KMS-11 (cell line): ENCODE measurements at regions not wholly inside any gene's neighbourhood (a gene's known extent, or its start where the extent isn't known, plus 50 kb on each side); places are given as distances from the start of the nearest gene placed in this dataset.

ENCODE experiments used
- H2AFZ ChIP-seq: fragments of 200-600 bp; sonication (generic); 2 replicates; pipeline ENCODE4 v1.6.1; 2016; ENCODE audit warnings: antibody characterized with exemption, mixed run types, low read depth
- H3K27ac ChIP-seq: fragments of 200-600 bp; sonication (generic); 2 replicates; pipeline ENCODE4 v1.6.1; 2016; ENCODE audit warnings: mild to moderate bottlenecking, mixed run types
- H3K27me3 ChIP-seq: fragments of 200-600 bp; sonication (generic); 2 replicates; pipeline ENCODE4 v1.6.1; 2017; ENCODE audit warnings: mild to moderate bottlenecking, low read depth, mixed run types, moderate library complexity; ENCODE audit not compliant: insufficient read depth
- H3K36me3 ChIP-seq: fragments of 200-600 bp; sonication (generic); 2 replicates; pipeline ENCODE4 v1.6.1; 2017; ENCODE audit warnings: mild to moderate bottlenecking, mixed run types; ENCODE audit not compliant: insufficient read depth
- H3K4me1 ChIP-seq: fragments of 200-600 bp; sonication (generic); 2 replicates; pipeline ENCODE4 v1.6.1; 2016; ENCODE audit warnings: mild to moderate bottlenecking, low read depth, mixed run types; ENCODE audit not compliant: poor library complexity, severe bottlenecking
- H3K4me2 ChIP-seq: fragments of 200-600 bp; sonication (generic); 2 replicates; pipeline ENCODE4 v1.7.0; 2016; ENCODE audit warnings: mild to moderate bottlenecking, mixed run types
- H3K4me3 ChIP-seq: fragments of 200-600 bp; sonication (generic); IDR thresholded peaks from 2 replicates; pipeline ENCODE4 v1.6.1; 2017; ENCODE audit warnings: low read depth, low read length, mixed read lengths; ENCODE audit not compliant: insufficient read depth
- H3K79me2 ChIP-seq: fragments of 200-600 bp; sonication (generic); 2 replicates; pipeline ENCODE4 v1.6.1; 2016; ENCODE audit warnings: low read depth, mixed run types; ENCODE audit not compliant: insufficient read depth
- H3K9ac ChIP-seq: fragments of 200-600 bp; sonication (generic); 2 replicates; pipeline ENCODE4 v1.6.1; 2016; ENCODE audit warnings: mild to moderate bottlenecking, mixed run types
- H4K20me1 ChIP-seq: fragments of 200-600 bp; sonication (generic); 2 replicates; pipeline ENCODE4 v1.6.1; 2016; ENCODE audit warnings: mild to moderate bottlenecking, mixed run types; ENCODE audit not compliant: insufficient read depth
- CTCF ChIP-seq: fragments of 200-600 bp; sonication (generic); conservative IDR thresholded peaks from 2 replicates; pipeline ENCODE4 v1.6.1; 2017; ENCODE audit warnings: low read depth, mild to moderate bottlenecking, antibody characterized with exemption, low read length, moderate library complexity, mixed read lengths

- H3K27me3 ChIP-seq: no peaks in the 10 kb centered on the region
- no peak overlapping the region for H3K9ac ChIP-seq
- no peak overlapping the region for H3K27ac ChIP-seq
- TF ChIP-seq CTCF: no peak
- H3K36me3 ChIP-seq: no peaks in the 10 kb centered on the region
- no peak overlapping the region for H2AFZ ChIP-seq
- no peaks in the 10 kb centered on the region for H3K4me1 ChIP-seq
- H4K20me1 ChIP-seq: no peaks in the 10 kb centered on the region
- no peaks in the 10 kb centered on the region for H3K79me2 ChIP-seq
- H3K4me2 ChIP-seq: no peak overlapping the region
- no peak overlapping the region for H3K4me3 ChIP-seq
Measured at GRCh38 chr20:4490606-4491280, 195.5 kb upstream of the PRNP start.

GRCh38 chr20:4490045-4490444, 196.2 kb upstream of the PRNP start:
- Histone ChIP-seq H3K27me3 (no peaks in the 10 kb centered on the region), H4K20me1 (no peaks in the 10 kb centered on the region), H3K27ac (no peak overlapping the region), H3K4me1 (no peaks in the 10 kb centered on the region), H3K9ac (no peak overlapping the region), H3K36me3 (no peaks in the 10 kb centered on the region), H2AFZ (no peak overlapping the region), H3K4me2 (no peak overlapping the region), H3K79me2 (no peaks in the 10 kb centered on the region), H3K4me3 (no peak overlapping the region)
- TF ChIP-seq CTCF: no peak

GRCh38 chr20:4488407-4489339, 197.6 kb upstream of the PRNP start:
- H2AFZ ChIP-seq: no peak overlapping the region

More at GRCh38 chr20:4488407-4489339, 197.6 kb upstream of the PRNP start:
- H3K4me3 ChIP-seq: no peak overlapping the region
- H4K20me1 ChIP-seq: no peaks in the 10 kb centered on the region
- H3K79me2 ChIP-seq: no peaks in the 10 kb centered on the region
- no peak for TF ChIP-seq CTCF
- H3K27me3 ChIP-seq: no peaks in the 10 kb centered on the region
- H3K4me1 ChIP-seq: no peaks in the 10 kb centered on the region
- H3K9ac ChIP-seq: no peak overlapping the region
- no peaks in the 10 kb centered on the region for H3K36me3 ChIP-seq
- no peak overlapping the region for H3K27ac ChIP-seq
- H3K4me2 ChIP-seq: no peak overlapping the region
